DND-41 (cell line): ENCODE measurements at regions not wholly inside any gene's neighbourhood (a gene's known extent, or its start where the extent isn't known, plus 50 kb on each side); places are given as distances from the start of the nearest gene placed in this dataset.

Source experiments
- EZH2 ChIP-seq: IDR thresholded peaks from 3 replicates; pipeline ENCODE4 v1.6.1; 2012; ENCODE audit warnings: borderline replicate concordance, low read depth, mild to moderate bottlenecking, moderate library complexity, low read length, inconsistent platforms; ENCODE audit not compliant: severe bottlenecking
- TF ChIP-seq, protein P1 (sequence below): IDR thresholded peaks from 2 replicates; pipeline ENCODE4 v1.5.1; 2012; ENCODE audit warnings: borderline replicate concordance, low read length, moderate library complexity, mild to moderate bottlenecking; ENCODE audit not compliant: poor library complexity, severe bottlenecking; ENCODE audit errors: extremely low read depth

DNA sequence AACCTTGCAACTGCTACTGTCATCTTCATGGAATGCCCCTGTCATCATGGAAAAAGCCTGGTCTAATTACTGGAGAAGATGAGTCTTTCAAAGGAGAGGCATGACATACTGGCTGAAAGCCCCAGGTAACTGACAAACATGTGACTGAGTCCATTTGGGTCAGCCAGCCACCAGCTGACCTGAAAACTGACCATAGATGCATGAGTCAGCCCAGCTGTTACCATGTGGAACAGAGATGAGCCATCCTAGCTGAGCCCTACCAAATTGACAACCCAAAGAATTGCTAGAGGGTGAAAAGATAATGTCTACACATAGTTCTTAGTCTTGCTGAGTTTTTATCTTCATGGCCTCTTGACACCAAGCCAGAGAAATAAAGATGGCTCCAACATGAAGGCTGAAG lies 311.8 kb downstream of the UTP18 start:
- no peak for TF ChIP-seq EZH2
- TF ChIP-seq, protein P1, sequence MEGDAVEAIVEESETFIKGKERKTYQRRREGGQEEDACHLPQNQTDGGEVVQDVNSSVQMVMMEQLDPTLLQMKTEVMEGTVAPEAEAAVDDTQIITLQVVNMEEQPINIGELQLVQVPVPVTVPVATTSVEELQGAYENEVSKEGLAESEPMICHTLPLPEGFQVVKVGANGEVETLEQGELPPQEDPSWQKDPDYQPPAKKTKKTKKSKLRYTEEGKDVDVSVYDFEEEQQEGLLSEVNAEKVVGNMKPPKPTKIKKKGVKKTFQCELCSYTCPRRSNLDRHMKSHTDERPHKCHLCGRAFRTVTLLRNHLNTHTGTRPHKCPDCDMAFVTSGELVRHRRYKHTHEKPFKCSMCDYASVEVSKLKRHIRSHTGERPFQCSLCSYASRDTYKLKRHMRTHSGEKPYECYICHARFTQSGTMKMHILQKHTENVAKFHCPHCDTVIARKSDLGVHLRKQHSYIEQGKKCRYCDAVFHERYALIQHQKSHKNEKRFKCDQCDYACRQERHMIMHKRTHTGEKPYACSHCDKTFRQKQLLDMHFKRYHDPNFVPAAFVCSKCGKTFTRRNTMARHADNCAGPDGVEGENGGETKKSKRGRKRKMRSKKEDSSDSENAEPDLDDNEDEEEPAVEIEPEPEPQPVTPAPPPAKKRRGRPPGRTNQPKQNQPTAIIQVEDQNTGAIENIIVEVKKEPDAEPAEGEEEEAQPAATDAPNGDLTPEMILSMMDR = no peak
